ENCODE measurements at regions not wholly inside any gene's neighbourhood (a gene's known extent, or its start where the extent isn't known, plus 50 kb on each side); places are given as distances from the start of the nearest gene placed in this dataset.

GRCh38 chr15:26433818-26434217, 339.0 kb downstream of the GABRB3 start:
- DNase-seq (ENCODE audit: low read depth) = no peak
- TF ChIP-seq, protein P1, sequence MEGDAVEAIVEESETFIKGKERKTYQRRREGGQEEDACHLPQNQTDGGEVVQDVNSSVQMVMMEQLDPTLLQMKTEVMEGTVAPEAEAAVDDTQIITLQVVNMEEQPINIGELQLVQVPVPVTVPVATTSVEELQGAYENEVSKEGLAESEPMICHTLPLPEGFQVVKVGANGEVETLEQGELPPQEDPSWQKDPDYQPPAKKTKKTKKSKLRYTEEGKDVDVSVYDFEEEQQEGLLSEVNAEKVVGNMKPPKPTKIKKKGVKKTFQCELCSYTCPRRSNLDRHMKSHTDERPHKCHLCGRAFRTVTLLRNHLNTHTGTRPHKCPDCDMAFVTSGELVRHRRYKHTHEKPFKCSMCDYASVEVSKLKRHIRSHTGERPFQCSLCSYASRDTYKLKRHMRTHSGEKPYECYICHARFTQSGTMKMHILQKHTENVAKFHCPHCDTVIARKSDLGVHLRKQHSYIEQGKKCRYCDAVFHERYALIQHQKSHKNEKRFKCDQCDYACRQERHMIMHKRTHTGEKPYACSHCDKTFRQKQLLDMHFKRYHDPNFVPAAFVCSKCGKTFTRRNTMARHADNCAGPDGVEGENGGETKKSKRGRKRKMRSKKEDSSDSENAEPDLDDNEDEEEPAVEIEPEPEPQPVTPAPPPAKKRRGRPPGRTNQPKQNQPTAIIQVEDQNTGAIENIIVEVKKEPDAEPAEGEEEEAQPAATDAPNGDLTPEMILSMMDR (conservative IDR thresholded peaks at IDR 0.05; ENCODE audit: low read length) = no peak
- H3K4me3 ChIP-seq (ENCODE audit: low read length) = no peak overlapping the region

DNA sequence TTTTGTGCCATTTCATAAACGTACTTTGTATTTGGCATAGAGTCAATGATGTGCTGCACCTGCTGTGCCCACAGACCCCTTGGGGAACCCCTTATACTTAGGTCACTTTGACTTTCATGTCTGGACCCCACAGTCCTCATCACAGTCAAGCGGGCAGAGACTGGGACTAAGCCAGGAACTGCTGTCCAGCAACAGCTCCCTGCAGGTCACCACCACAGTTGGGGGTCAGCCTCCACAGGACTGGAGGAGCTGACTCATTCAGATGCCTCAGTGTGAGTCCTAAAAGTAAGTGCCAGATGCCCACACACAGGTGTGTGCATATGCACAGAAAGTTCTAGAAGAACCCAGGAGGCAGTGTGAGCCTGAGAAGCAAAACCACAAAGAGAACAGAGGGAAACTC, 339.8 kb downstream of the GABRB3 start:
- no peak for DNase-seq (ENCODE audit: low read depth)
- H3K4me3 ChIP-seq (ENCODE audit: low read length) = no peak overlapping the region
- TF ChIP-seq, protein P1 (conservative IDR thresholded peaks at IDR 0.05; ENCODE audit: low read length) = no peak

DNA sequence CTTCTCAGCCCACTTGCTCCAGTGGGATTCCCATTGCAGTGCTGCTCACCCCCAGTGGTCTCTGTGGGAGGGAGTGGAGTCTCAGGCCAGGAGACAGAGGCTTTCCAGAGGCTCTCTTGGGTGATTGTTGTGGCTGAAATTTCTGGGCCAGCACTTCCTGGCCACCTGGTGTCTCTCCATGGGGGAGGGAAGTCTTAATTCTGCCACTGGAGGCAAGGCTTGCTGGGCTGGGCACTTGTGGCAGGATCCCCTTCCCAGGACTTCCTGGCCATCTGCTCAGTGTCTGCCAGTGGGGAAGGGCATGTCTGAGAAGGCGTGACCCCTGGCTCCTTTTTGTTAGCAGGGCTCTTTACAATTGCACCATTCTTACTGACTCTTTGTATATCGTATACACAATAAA, 351.8 kb downstream of the GABRB3 start:
- TF ChIP-seq, protein P1 (conservative IDR thresholded peaks at IDR 0.05; ENCODE audit: low read length) = no peak
- DNase-seq (ENCODE audit: low read depth) = no peak
- H3K4me3 ChIP-seq (ENCODE audit: low read length) = no peak overlapping the region

- H3K4me3 ChIP-seq (ENCODE audit: low read length) = no peak overlapping the region
- TF ChIP-seq, protein P1 (conservative IDR thresholded peaks at IDR 0.05; ENCODE audit: low read length) = no peak
- DNase-seq (ENCODE audit: low read depth) = no peak
Observed at GRCh38 chr15:26395624-26396023, 377.2 kb downstream of the GABRB3 start.

DNA sequence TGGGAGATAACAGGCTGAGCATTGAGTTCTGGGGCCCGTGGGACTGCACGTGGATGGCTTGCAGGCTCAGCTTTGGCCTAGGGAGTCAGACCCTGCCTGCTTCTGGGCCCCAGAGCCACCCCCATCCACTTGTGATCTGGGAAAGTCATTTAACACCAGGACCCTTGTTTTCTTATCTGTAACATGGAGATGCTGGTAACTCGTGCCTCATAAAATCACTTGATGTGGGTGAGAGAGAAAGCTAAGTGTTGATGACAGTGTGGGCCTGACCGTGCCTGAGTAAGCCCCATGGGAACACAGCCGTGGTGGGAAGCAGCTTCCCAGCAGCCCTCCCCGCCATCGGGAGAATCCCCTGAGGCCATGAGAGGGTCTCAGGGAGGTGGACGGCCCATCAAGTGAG, 378.1 kb downstream of the GABRB3 start:
- no peak for DNase-seq (ENCODE audit: low read depth)
- TF ChIP-seq, protein P1 (conservative IDR thresholded peaks at IDR 0.05; ENCODE audit: low read length) = no peak
- H3K4me3 ChIP-seq (ENCODE audit: low read length) = no peak overlapping the region

DNA sequence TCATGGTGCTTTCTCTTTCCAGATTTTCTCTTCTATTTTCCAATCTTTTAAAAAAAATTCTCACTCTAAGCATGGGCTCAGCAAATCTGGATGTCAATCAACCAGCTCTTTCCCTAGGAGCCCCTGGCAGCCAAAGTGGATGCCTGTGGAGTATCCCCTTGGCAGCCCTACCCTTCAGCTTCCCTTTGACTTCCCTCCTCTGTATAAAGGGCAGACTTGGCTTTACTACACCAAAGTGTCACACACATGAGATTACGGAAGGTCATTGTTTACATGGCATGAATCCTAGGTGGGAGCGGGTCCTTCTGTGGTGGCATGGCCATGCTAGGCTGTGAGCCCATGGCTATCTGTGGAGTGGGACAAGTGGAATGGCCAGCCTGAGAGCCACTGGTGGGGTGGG, 379.9 kb downstream of the GABRB3 start:
- TF ChIP-seq, protein P1 (conservative IDR thresholded peaks at IDR 0.05; ENCODE audit: low read length) = no peak
- DNase-seq (ENCODE audit: low read depth) = no peak
- H3K4me3 ChIP-seq (ENCODE audit: low read length) = no peak overlapping the region

- TF ChIP-seq, protein P1 (conservative IDR thresholded peaks at IDR 0.05; ENCODE audit: low read length) = no peak
- no peak for DNase-seq (ENCODE audit: low read depth)
- no peak overlapping the region for H3K4me3 ChIP-seq (ENCODE audit: low read length)
Observed at GRCh38 chr15:26391567-26392194, 381.2 kb downstream of the GABRB3 start.

All from AG10803 (cell line).